CD4-positive, alpha-beta T cell treated with Interleukin-2 at 100 ng/mL for 4 hours (primary cell): ENCODE measurements at regions not wholly inside any gene's neighbourhood (a gene's known extent, or its start where the extent isn't known, plus 50 kb on each side); places are given as distances from the start of the nearest gene placed in this dataset.
"Not testable (repeated sequence)": the region's sequence is repeated elsewhere in the genome, so short reads cannot be mapped to it uniquely, and the experiment has no call there.

ENCODE experiments used
- DNase-seq: peaks from one replicate; pipeline ENCODE4 v3.0.0-alpha.2; 2020; ENCODE audit warnings: low spot score

- DNase-seq, result no peak
These were observed 365.5 kb downstream of the CXXC4 start for GRCh38 chr4:104129243-104129642.

GRCh38 chr4:104128850-104129213, 365.9 kb downstream of the CXXC4 start:
- no peak for DNase-seq

- no peak for DNase-seq
These were observed 366.5 kb downstream of the CXXC4 start for GRCh38 chr4:104128031-104128849.

GRCh38 chr4:104123021-104123420, 371.7 kb downstream of the CXXC4 start:
- no peak for DNase-seq

- no peak for DNase-seq
These were observed 376.9 kb downstream of the CXXC4 start for GRCh38 chr4:104117776-104118175.

GRCh38 chr4:104113850-104114249, 380.8 kb downstream of the CXXC4 start:
- no peak for DNase-seq

- DNase-seq, result no peak
These were observed 379.4 kb upstream of the TACR3 start for GRCh38 chr4:104099141-104099540.

- DNase-seq, result no peak
These were observed 373.5 kb upstream of the TACR3 start for GRCh38 chr4:104093247-104093646.

GRCh38 chr4:104073229-104073628, 353.4 kb upstream of the TACR3 start:
- no peak for DNase-seq

- no peak for DNase-seq
These were observed 346.7 kb upstream of the TACR3 start for GRCh38 chr4:104066533-104066932.

- DNase-seq, result no peak
These were observed 345.1 kb upstream of the TACR3 start for GRCh38 chr4:104064646-104065577.

GRCh38 chr4:104063341-104063740, 343.6 kb upstream of the TACR3 start:
- no peak for DNase-seq

GRCh38 chr4:104044369-104044768, 324.6 kb upstream of the TACR3 start:
- DNase-seq, result no peak

- no peak for DNase-seq
These were observed 313.1 kb upstream of the TACR3 start for GRCh38 chr4:104032896-104033295.

- no peak for DNase-seq
These were observed 305.5 kb upstream of the TACR3 start for GRCh38 chr4:104025251-104025650.

- DNase-seq, result no peak
These were observed 303.0 kb upstream of the TACR3 start for GRCh38 chr4:104022831-104023230.

GRCh38 chr4:104022226-104022625, 302.4 kb upstream of the TACR3 start:
- DNase-seq, result no peak

- DNase-seq, result no peak
These were observed 300.9 kb upstream of the TACR3 start for GRCh38 chr4:104020641-104021040.

- no peak for DNase-seq
These were observed 297.4 kb upstream of the TACR3 start for GRCh38 chr4:104017213-104017612.

GRCh38 chr4:104015680-104016079, 295.9 kb upstream of the TACR3 start:
- DNase-seq, result no peak

GRCh38 chr4:104010722-104011121, 290.9 kb upstream of the TACR3 start:
- DNase-seq, result no peak

- not testable (repeated sequence) for DNase-seq
These were observed 282.5 kb upstream of the TACR3 start for GRCh38 chr4:104002318-104002717.

GRCh38 chr4:103998756-103999155, 279.0 kb upstream of the TACR3 start:
- no peak for DNase-seq
